GM19467 (cell line): ENCODE measurements at regions not wholly inside any gene's neighbourhood (a gene's known extent, or its start where the extent isn't known, plus 50 kb on each side); places are given as distances from the start of the nearest gene placed in this dataset.

Experiments
- ATAC-seq: cut with Tn5 transposase; IDR thresholded peaks from one replicate; pipeline ENCODE4 v1.9.1; 2021; ENCODE audit warnings: mild to moderate bottlenecking, moderate library complexity; ENCODE audit not compliant: unreplicated experiment

DNA sequence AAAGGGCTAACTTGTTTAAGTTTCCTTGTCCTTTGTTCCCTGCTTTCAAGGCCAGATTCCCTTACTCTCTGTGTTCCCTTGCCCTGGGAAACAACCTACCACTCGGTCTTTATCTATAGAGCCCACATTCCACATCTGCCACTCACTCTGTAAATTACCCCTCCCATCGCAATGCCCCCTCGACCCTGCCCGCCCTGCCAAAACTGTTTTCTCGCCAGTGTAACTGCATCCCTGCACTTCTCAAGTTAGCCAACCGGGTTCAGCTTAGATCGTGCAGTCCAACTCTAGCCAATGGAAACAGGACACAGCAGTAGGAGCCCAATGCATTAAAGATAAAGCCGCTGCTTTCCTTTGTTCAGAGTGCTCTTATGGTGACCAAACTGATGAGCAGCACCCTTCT is 263.6 kb downstream of the TBL1XR1 start:
- ATAC-seq = no peak

DNA sequence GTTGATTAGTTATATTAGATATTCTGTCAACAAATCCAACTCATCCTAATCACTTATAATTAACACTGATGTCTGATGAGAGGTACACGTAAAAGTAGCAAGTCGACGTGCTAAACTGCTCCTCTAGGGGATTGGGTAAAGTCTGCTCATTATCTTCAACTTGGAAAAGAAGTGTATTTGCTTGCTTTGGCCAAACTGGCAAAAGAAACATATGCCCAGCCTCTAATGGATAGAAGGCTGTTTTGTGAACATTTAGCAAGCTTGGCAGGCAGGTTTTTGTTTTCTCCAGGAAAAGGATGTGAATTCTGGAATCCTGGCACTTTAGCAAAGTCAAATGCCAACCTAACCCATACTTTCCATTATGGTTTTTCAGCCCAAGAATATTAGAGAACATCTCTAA is 264.8 kb downstream of the TBL1XR1 start:
- ATAC-seq = no peak

- ATAC-seq = no peak
Observed at GRCh38 chr3:176931991-176932390, 265.3 kb downstream of the TBL1XR1 start.

DNA sequence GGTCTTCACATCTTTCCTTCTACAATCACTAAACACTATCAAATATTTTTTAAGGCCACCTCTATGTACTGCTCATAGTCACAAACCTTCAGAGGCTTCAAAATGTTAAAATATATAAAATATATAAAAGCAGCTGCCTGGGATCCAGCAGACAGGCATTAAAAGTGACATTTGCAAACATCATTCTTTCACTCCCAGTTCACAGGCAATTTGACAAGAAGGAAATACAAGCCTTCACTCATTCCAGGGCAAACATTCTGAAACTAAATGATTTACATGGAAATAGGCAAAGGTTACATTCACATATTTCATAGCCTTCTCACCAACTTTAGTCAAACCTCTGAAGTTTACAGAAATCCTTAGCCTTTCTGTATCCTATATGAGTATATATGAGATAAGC is 266.3 kb downstream of the TBL1XR1 start:
- ATAC-seq = no peak

GRCh38 chr3:176928582-176928931 is 268.7 kb downstream of the TBL1XR1 start:
- no peak for ATAC-seq

GRCh38 chr3:176927706-176928581 is 269.3 kb downstream of the TBL1XR1 start:
- no peak for ATAC-seq

DNA sequence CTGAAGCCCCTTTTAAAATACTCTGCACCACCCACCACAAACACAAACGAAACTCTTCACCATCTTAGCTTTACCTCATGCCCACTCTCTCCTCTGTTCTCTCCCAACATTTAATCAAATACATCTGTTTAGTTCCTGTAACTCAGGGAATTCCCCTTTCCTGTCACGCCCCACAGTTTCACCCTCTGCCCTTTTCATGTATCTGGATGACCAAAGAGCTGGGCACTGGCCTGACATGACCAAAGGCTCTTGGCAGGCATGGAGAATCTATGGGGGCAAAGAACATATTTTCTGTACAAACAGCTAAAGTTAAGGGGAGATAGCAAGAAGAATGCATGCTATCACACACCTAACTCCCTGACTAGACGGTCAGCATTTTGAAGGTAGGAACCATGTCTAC is 270.0 kb downstream of the TBL1XR1 start:
- ATAC-seq = no peak

GRCh38 chr3:176926688-176927087 is 270.6 kb downstream of the TBL1XR1 start:
- ATAC-seq = no peak

DNA sequence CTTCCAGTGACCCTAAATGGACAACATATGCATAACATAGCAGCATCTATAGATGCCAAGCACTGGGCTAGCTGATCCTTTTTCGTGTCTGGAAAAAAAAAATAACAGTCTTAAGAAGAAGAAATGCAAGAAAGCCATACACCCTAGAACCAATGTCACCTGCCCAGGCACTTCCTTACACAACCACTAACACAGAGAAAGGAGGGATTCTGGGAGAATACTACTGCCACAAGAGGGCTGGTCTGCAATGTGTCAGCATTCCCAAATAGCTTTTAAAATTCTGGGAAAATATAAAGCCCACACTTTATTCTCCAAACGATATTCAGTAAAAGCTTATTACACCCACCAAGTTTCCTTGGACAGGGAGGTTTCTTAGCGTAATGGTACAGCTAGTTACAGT is 271.2 kb downstream of the TBL1XR1 start:
- ATAC-seq = no peak

- no peak for ATAC-seq
Observed at GRCh38 chr3:176920766-176921160, 276.5 kb downstream of the TBL1XR1 start.

DNA sequence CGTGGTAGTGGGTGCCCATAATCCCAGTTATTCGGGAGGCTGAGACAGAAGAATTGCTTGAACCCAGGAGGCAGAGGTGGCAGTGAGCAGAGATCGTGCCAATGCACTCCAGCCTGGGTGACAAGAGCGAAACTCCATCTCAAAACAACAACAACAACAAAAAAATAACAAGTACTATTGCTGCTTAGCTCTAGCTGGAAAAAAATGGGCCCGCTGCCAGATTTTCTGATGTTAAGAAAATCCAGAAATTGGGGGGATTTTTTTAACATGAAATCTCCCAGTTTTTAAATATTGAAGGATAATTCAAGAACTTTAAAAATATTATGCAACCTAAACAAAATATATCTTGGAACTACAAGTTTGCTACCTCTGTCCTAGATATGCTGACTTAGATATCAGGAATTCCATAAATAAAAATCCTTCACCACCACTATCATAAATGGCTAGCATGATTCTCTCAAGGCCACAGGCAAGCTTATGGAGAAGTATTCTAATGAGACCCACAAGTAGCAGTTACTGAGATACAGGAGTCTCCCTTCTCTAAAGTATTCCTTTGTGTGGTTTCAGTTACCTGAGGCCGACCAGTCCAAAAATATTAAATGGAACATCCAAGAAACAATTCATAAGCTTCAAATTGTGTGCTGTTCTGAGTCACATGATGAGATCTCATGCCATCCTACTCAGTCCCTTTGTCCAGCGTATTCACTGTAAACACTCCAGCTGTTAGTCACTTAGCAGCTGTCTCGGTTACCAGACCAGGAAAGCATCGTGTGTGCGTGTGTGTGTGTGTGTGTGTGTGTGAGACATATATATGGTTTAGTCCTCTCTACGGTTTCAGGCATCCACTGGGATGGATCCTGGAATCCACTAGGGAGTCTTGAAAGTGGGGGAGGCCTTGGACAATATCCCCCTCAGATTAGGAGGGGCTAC is 277.2 kb downstream of the TBL1XR1 start:
- no peak for ATAC-seq

- no peak for ATAC-seq
Observed at GRCh38 chr3:176916777-176917176, 280.5 kb downstream of the TBL1XR1 start.

DNA sequence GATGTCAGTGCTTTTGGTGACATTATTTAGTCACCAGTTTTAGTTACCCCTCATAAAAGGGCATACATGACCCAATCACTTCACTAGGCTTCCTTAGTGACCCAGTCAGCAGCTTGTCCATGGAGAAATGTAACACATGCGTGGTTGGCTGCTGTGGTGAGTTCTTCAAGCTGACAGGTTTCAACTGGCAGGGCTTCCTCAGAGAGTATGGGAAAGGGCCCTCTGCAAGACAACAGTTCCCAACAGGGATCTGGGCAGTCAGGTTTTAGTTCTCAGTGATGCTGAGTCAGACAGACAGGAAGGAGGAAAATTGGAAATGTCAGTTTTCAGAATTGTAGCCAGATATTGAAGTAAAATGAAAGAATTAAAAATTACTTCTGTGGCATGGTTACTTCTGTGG is 282.5 kb downstream of the TBL1XR1 start:
- ATAC-seq = no peak

DNA sequence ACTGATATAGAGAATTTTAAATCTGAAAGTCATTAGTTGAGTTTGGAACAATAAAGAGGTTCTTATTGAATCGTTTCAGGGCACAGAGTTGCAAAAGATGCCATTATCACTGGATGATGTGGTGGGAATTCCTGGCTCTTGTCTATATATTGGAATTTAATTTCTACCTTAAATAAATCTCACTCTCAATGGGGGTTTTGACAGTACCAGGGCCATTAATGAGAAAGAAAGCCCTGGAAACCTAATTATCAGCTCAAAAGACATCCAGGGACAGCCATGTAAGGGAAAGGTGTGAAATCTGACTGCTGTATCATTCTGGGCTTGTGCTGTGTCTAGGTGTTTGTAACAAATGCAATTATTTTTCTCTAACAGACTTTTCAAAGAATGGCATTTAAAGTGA is 285.7 kb downstream of the TBL1XR1 start:
- ATAC-seq = no peak

DNA sequence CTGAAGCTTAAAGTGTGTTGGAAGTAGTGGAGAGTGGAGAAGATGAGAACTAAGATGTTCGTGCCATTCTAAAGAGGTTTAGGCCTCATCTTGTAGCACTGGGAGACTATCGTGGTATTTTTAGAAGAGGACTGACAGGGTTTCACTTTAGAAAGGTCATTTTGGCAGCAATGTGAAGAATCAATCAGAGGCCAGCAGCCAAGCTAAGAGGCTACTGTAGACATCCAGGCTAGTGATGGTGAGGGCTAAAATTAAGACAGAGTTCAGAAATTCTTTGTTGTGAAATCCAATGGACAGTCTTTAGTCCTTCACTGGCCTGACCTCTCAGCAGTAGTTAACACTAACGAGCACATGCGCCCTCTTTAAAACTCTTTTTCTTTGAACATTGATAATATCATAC is 288.2 kb downstream of the TBL1XR1 start:
- no peak for ATAC-seq

- ATAC-seq = no peak
Observed at GRCh38 chr3:176906046-176906905, 291.0 kb downstream of the TBL1XR1 start.

DNA sequence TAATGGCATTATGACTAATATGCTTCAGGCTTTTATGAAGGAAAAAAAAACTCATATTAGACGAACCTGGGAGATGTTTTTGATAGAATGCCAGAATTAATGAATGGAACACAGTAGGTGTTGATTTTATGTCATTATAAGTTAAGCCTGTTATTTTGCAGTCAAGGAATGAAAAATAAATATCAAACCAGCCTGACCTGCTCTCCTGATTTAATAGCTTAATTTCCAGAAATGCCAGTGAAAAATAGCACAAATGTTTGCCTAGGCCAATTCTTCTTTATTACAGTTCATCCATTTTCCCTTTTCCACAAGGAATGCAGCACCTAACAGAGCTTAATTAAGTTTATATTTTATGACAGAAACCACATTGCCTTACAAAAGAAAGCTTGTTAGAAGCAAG is 292.0 kb downstream of the TBL1XR1 start:
- ATAC-seq = no peak

GRCh38 chr3:176904506-176904905 is 292.8 kb downstream of the TBL1XR1 start:
- no peak for ATAC-seq

- ATAC-seq = no peak
Observed at GRCh38 chr3:176896640-176897039, 300.6 kb downstream of the TBL1XR1 start.

DNA sequence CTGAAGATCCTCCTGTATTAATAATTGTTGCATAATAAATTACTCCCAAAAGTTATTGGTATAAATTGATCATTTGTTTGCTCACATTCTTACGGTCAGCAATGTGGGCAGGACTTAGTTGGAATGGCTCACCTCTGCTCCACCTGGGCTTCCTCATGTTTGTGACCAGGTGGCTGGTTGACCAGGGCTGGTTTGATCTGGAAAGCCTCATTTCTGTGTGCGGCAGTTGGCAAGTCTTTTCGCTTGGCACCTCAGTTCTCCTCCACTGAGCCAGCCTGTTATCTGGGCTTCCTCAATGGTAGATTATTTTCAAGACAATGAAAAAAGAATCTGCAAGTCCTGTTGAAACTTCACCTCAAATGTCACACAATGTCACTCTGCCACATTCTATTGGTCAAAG is 301.1 kb downstream of the TBL1XR1 start:
- no peak for ATAC-seq

DNA sequence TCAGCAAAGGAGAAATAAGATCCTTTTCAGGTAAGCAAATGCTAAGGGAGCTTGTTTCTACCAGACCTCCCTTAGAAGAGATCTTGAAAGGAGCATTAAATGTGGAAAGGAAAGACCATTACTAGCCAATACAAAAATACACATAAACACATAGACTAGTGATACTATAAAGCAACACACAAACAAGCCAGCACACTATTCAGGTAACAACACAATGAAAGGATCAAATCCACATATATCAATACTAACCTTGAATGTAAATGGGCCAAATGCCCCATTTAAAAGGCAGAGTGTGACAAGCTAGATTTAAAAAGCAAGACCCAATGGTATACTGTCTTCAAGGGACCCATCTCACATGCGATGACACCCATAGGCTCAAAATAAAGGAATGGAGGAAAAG is 317.6 kb downstream of the TBL1XR1 start:
- ATAC-seq = no peak
